HepG2 (cell line): ENCODE measurements at regions not wholly inside any gene's neighbourhood (a gene's known extent, or its start where the extent isn't known, plus 50 kb on each side); places are given as distances from the start of the nearest gene placed in this dataset.

Experiments used
- ATAC-seq: fragments of 200-7000 bp; cut with Tn5 transposase; 3 replicates; pipeline ENCODE4 v1.9.1; 2020; ENCODE audit warnings: mild to moderate bottlenecking, moderate library complexity
- BruUV-seq: library from RNA; stranded (reverse); fragments of 400-500 nt; replicated peaks from 2 replicates; lab custom pipeline; 2021; lab: Mats Ljungman, UMichigan
- CTCF ChIA-PET: fragments of 300-600 bp; formaldehyde crosslinking; extraction: SDS; loops from one replicate; lab custom pipeline; 2021; ENCODE audit warnings: low total read pairs, inconsistent platforms, low intra/inter-chr PET ratio; lab: Yijun Ruan, JAX
- POLR2A ChIA-PET: fragments of 350-600 bp; sonication (Branson Sonifier 250); formaldehyde crosslinking; loops from one replicate; lab custom pipeline; 2020; ENCODE audit warnings: antibody characterized with exemption, inconsistent platforms; lab: Yijun Ruan, JAX
- DNase-seq: peaks from one replicate; pipeline ENCODE4 v3.0.0-alpha.2; 2015; ENCODE audit warnings: low spot score
- FAIRE-seq: peaks from 3 replicates; lab custom pipeline; 2011; peaks lifted over from hg19 to GRCh38; lab: Jason Lieb, UNC
- H2AFZ ChIP-seq: one replicate; pipeline ENCODE4 v1.6.1; 2011; ENCODE audit warnings: low read length, inconsistent platforms
- H3K27ac ChIP-seq: fragments of 300-600 bp; 3 replicates; pipeline ENCODE4 v1.8.0; 2011; ENCODE audit warnings: mixed run types, mild to moderate bottlenecking, mixed read lengths, low read length, inconsistent platforms; ENCODE audit not compliant: insufficient read depth; ENCODE audit errors: extremely low read length
- H3K27me3 ChIP-seq, 2 experiments: fragments of 200-600 bp in 1 of 2; 2 replicates in 1 of 2; 3 replicates in 1 of 2; pipeline versions ENCODE4 v1.6.0 to v1.8.0; 2011; ENCODE audit warnings: low read length in 2 of 2, mild to moderate bottlenecking in 2 of 2, moderate library complexity in 2 of 2, inconsistent platforms in 1 of 2; ENCODE audit not compliant: insufficient read depth in 2 of 2, control insufficient read depth in 1 of 2
- H3K36me3 ChIP-seq, 2 experiments: fragments of 200-600 bp in 1 of 2; replicated peaks in 1 of 2; 2 replicates in 1 of 2; 3 replicates in 1 of 2; pipeline versions ENCODE4 v1.5.1 to v1.8.0; 2011; ENCODE audit warnings: low read length in 2 of 2, inconsistent platforms in 1 of 2; ENCODE audit not compliant: insufficient read depth in 2 of 2, control insufficient read depth in 1 of 2
- H3K4me1 ChIP-seq: 2 replicates; pipeline ENCODE4 v1.5.1; 2012; ENCODE audit warnings: low read length, inconsistent platforms; ENCODE audit not compliant: insufficient read depth
- H3K4me2 ChIP-seq: 2 replicates; pipeline ENCODE4 v1.6.0; 2011; ENCODE audit warnings: low read depth, low read length, inconsistent platforms
- H3K4me3 ChIP-seq, 3 experiments: fragments of 200-600 bp in 1 of 3; sonication (generic), shearing (Covaris generic) in 1 of 3; replicated peaks in 1 of 3; 2 replicates each; pipeline ENCODE4 v1.5.1; 2011 to 2016; ENCODE audit warnings: low read length in 3 of 3, inconsistent platforms in 2 of 3, low read depth in 2 of 3, mild to moderate bottlenecking in 2 of 3, control low read depth in 1 of 3, mixed read lengths in 1 of 3; ENCODE audit not compliant: insufficient read depth in 1 of 3
- H3K79me2 ChIP-seq: one replicate; pipeline ENCODE4 v1.6.1; 2011; ENCODE audit warnings: low read length, inconsistent platforms; ENCODE audit not compliant: insufficient read depth
- H3K9ac ChIP-seq: 2 replicates; pipeline ENCODE4 v1.6.0; 2011; ENCODE audit warnings: mild to moderate bottlenecking, low read depth, low read length, inconsistent platforms; ENCODE audit not compliant: insufficient read depth
- H3K9me3 ChIP-seq: 2 replicates; pipeline ENCODE4 v1.5.1; 2012; ENCODE audit warnings: mild to moderate bottlenecking, low read length
- H4K20me1 ChIP-seq: 2 replicates; pipeline ENCODE4 v1.6.0; 2011; ENCODE audit warnings: inconsistent platforms, mild to moderate bottlenecking, low read length, moderate library complexity; ENCODE audit not compliant: insufficient read depth
- BORCS8-MEF2B ChIP-seq: sonication (generic); formaldehyde crosslinking; IDR thresholded peaks from 2 replicates; pipeline ENCODE4 v1.8.0; 2022; ENCODE audit warnings: mild to moderate bottlenecking, missing genetic modification reagents
- IRF1 ChIP-seq: sonication (generic); formaldehyde crosslinking; IDR thresholded peaks from 2 replicates; pipeline ENCODE4 v1.4.0; 2020; ENCODE audit warnings: low read depth, mild to moderate bottlenecking, missing genetic modification reagents
- MED1 ChIP-seq: sonication (generic); formaldehyde crosslinking; IDR thresholded peaks from 2 replicates; pipeline ENCODE4 v1.4.0; 2020; ENCODE audit warnings: missing genetic modification reagents
- MEF2D ChIP-seq: sonication (generic); formaldehyde crosslinking; IDR thresholded peaks from 2 replicates; pipeline ENCODE4 v1.5.1; 2020; ENCODE audit warnings: mild to moderate bottlenecking, missing genetic modification reagents
- RBM39 ChIP-seq: fragments of 200-400 bp; formaldehyde crosslinking; IDR thresholded peaks from one replicate; pipeline ENCODE4 v1.6.1; 2018; ENCODE audit warnings: antibody characterized with exemption, mild to moderate bottlenecking, low read depth, low read length; ENCODE audit not compliant: poor library complexity, severe bottlenecking
- RFXAP ChIP-seq: sonication (generic); formaldehyde crosslinking; IDR thresholded peaks from 2 replicates; pipeline ENCODE4 v1.4.0; 2020; ENCODE audit warnings: missing genetic modification reagents, borderline replicate concordance
- SRSF9 ChIP-seq: fragments of 200-400 bp; formaldehyde crosslinking; IDR thresholded peaks from 2 replicates; pipeline ENCODE4 v1.6.1; 2018; ENCODE audit warnings: borderline replicate concordance, mild to moderate bottlenecking, low read depth, low read length; ENCODE audit not compliant: insufficient read depth, poor library complexity, severe bottlenecking
- ZBTB44 ChIP-seq: sonication (generic); formaldehyde crosslinking; IDR thresholded peaks from 2 replicates; pipeline ENCODE4 v1.4.0; 2020; ENCODE audit warnings: missing genetic modification reagents
- ZFAT ChIP-seq: sonication (generic); formaldehyde crosslinking; conservative IDR thresholded peaks from 2 replicates; pipeline ENCODE4 v1.8.1; 2023; ENCODE audit warnings: missing genetic modification reagents, inconsistent platforms
- ZNF12 ChIP-seq: sonication (generic); formaldehyde crosslinking; IDR thresholded peaks from 2 replicates; pipeline ENCODE4 v1.5.0; 2020; ENCODE audit warnings: missing genetic modification reagents
- ZNF335 ChIP-seq: sonication (generic); formaldehyde crosslinking; IDR thresholded peaks from 2 replicates; pipeline ENCODE4 v1.4.0; 2020; ENCODE audit warnings: missing genetic modification reagents
- ZNF563 ChIP-seq: sonication (generic); formaldehyde crosslinking; IDR thresholded peaks from 2 replicates; pipeline ENCODE4 v1.8.0; 2022; ENCODE audit warnings: mild to moderate bottlenecking, moderate library complexity, missing genetic modification reagents
- ZSCAN12 ChIP-seq: sonication (generic); formaldehyde crosslinking; IDR thresholded peaks from 2 replicates; pipeline ENCODE4 v1.9.0; 2021; ENCODE audit warnings: mild to moderate bottlenecking, missing genetic modification reagents
- WGBS: methylation state at CpG from one replicate; pipeline ENCODE4 v1.1.6; 2017; ENCODE audit warnings: low lambda C conversion rate; 5-methylcytosine and 5-hydroxymethylcytosine counted together
- in situ Hi-C: cut with HindIII; loops from 2 replicates; pipeline ENCODE4 v1.10.0; 2017; ENCODE audit warnings: low pct_unique_long_range_greater_than_20kb; ENCODE audit not compliant: extremely low pct_ligation_motif_present
- intact Hi-C: fragments of 100-400 bp; cut with micrococcal nuclease; formaldehyde crosslinking; loops from one replicate; pipeline ENCODE4 v1.10.0; 2022; ENCODE audit not compliant: unreplicated experiment

DNA sequence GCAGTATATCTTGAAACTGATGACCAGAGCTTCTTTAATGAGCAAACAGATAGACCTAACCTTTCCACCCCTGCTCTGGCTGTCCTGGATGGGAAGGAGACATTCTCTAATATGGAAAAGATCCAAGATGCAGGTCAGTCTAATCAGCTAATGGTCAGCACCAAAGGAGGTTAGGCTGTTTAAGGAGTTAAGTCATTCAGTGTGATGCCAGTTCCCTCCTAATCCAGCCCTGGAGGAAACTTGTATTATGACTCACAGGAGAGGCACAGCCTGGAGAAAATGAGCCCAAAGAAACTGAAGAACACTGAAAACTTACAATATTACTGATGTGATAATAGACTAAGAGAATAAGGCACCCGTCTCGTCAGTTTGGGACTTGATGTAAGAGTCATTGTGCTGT lies 323.0 kb downstream of the HNRNPD start:
- Histone ChIP-seq H2AFZ (no peak overlapping the region), H3K4me3 (no peak overlapping the region), H4K20me1 (no peaks in the 10 kb centered on the region), H3K9ac (no peak overlapping the region), H3K4me2 (no peak overlapping the region), H3K27ac (no peak overlapping the region), H3K27me3 (peaks cover 0 to 12% of the 10 kb centered on the region in 2 experiments; a peak in 2 of 5 replicates), H3K79me2 (no peaks in the 10 kb centered on the region), H3K4me1 (no peaks in the 10 kb centered on the region), H3K9me3 (no peaks in the 10 kb centered on the region), H3K36me3 (no peaks in the 10 kb centered on the region)
- intact Hi-C loops, result no loop called here
- BruUV-seq, result no TSS peak
- ATAC-seq, result no peak
- no peak for DNase-seq
- TF ChIP-seq MED1 (CRISPR knock-in tag) (no peak), ZBTB44 (no peak), SRSF9 (no peak), ZNF335 (CRISPR knock-in tag) (no peak), RBM39 (no peak), ZNF563 (no peak), IRF1 (no peak), ZNF12 (CRISPR knock-in tag) (no peak), RFXAP (no peak), ZSCAN12 (CRISPR knock-in tag) (no peak), ZFAT (no peak), BORCS8-MEF2B (no peak), MEF2D (CRISPR knock-in tag) (no peak)
- ChIA-PET POLR2A (no interaction called here), CTCF (no interaction called here)
- in situ Hi-C loops, result no loop called here
- no peak for FAIRE-seq
- 6% methylated on average over 2 of the region's 2 CpGs for WGBS
